ENCODE measurements at regions not wholly inside any gene's neighbourhood (a gene's known extent, or its start where the extent isn't known, plus 50 kb on each side); places are given as distances from the start of the nearest gene placed in this dataset.

DNA sequence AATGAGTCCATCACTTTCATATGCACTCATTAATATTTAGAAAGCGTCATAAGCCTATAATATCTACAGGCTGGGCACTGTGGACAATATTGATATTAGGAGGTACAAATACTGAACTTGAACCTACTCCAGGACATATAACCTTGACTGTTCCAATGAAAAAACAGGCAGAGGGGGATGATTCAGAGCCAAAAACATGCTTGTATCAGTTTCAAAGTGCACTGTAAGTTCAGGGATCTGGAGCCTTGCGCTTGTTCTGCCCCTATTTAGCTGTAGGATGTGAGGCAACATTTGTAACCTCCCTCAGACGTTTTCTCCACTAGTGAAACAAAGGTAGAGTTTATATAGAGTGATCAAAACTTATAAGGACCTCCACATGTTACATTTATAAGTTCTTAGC, 246.1 kb upstream of the GYPC start:
- Histone ChIP-seq H3K27ac (ENCODE audit: insufficient read depth, low read length, poor library complexity, severe bottlenecking) (no peak overlapping the region), H3K36me3 (ENCODE audit: control insufficient read depth, insufficient read depth, low read length) (no peaks in the 10 kb centered on the region), H3K4me1 (ENCODE audit: control insufficient read depth, insufficient read depth, low read length, poor library complexity, severe bottlenecking) (no peaks in the 10 kb centered on the region), H3K9me3 (ENCODE audit: control insufficient read depth in 2 of 2, low read length in 2 of 2) (no peaks in the 10 kb centered on the region), H3K4me3 (ENCODE audit: low read depth, low read length) (no peak overlapping the region), H3K27me3 (ENCODE audit: control insufficient read depth, insufficient read depth, low read length) (no peaks in the 10 kb centered on the region)
- Mint-ChIP-seq H3K4me3 (no peak overlapping the region), H3K9me3 (peaks cover 0 to 4% (median 0%) of the 10 kb centered on the region in 7 donors), H3K27me3 (peaks cover 4% of the 10 kb centered on the region), H3K36me3 (no peaks in the 10 kb centered on the region), H3K27ac (no peak overlapping the region), H3K4me1 (peaks cover 0 to 11% (median 5%) of the 10 kb centered on the region in 4 donors)
- ATAC-seq (ENCODE audit: low read depth in 2 of 2) (no peak), DNase-seq (no peak)

DNA sequence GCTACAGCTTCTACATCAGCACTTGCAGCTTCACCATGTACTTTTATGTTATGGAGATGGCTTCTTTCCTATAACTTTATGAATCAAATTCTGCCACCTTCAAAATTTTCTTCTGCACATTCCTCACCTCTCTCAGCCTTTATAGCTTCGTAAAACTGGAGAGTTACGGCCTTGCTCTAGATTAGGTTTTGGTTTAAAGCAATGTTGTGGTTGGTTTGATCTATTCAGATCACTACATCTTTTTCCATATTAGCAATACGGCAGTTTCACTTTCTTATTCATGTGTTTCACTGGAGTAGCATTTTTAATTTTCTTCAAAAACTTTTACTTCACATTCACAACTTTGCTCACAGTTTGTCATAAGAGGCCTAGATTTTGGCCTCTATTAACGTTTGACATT, 242.9 kb upstream of the GYPC start:
- Mint-ChIP-seq H3K36me3 (no peaks in the 10 kb centered on the region), H3K4me3 (no peak overlapping the region), H3K9me3 (peaks cover 0 to 2% (median 0%) of the 10 kb centered on the region in 7 donors), H3K27me3 (no peaks in the 10 kb centered on the region), H3K4me1 (peaks cover 0 to 11% (median 5%) of the 10 kb centered on the region in 4 donors), H3K27ac (no peak overlapping the region)
- Histone ChIP-seq H3K4me3 (ENCODE audit: low read depth, low read length) (no peak overlapping the region), H3K4me1 (ENCODE audit: control insufficient read depth, insufficient read depth, low read length, poor library complexity, severe bottlenecking) (no peaks in the 10 kb centered on the region), H3K27me3 (ENCODE audit: control insufficient read depth, insufficient read depth, low read length) (no peaks in the 10 kb centered on the region), H3K36me3 (ENCODE audit: control insufficient read depth, insufficient read depth, low read length) (no peaks in the 10 kb centered on the region), H3K27ac (ENCODE audit: insufficient read depth, low read length, poor library complexity, severe bottlenecking) (no peak overlapping the region), H3K9me3 (ENCODE audit: control insufficient read depth in 2 of 2, low read length in 2 of 2) (no peaks in the 10 kb centered on the region)
- no peak for ATAC-seq (ENCODE audit: low read depth in 2 of 2)
- peak in 1 of 3 donors; percentile 39 for DNase-seq

DNA sequence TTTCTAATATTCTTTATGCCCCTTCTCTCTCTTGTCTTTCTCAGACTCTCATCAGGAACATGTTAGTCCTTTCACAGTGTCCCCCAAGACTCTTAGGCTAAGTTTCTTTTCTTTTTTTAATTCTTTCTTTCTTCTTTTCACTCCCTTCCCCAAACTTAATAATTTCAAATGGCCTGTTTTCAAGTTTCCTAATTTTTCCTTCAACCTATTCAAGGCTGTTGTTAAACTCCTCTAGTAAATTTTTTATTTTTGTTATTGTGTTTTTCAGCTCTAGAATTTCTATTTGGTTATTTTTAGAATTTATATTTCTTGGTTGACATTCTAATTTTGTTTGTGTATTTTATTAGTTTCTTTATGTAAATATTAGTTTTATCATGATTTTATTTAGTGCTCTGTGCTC, 236.6 kb upstream of the GYPC start:
- peaks cover 0 to 4% of the 10 kb centered on the region in 2 experiments for H3K9me3 ChIP-seq (ENCODE audit: control insufficient read depth in 2 of 2, low read length in 2 of 2)
- Mint-ChIP-seq H3K27ac (no peak overlapping the region), H3K9me3 (peaks cover 3 to 13% (median 10%) of the 10 kb centered on the region in 7 donors), H3K36me3 (no peaks in the 10 kb centered on the region), H3K4me1 (peaks cover 0 to 5% (median 0%) of the 10 kb centered on the region in 4 donors), H3K4me3 (no peak overlapping the region), H3K27me3 (no peaks in the 10 kb centered on the region)
- no peaks in the 10 kb centered on the region for H3K27me3 ChIP-seq (ENCODE audit: control insufficient read depth, insufficient read depth, low read length)
- no peak for ATAC-seq (ENCODE audit: low read depth in 2 of 2)
- H3K4me3 ChIP-seq (ENCODE audit: low read depth, low read length) = no peak overlapping the region
- no peaks in the 10 kb centered on the region for H3K4me1 ChIP-seq (ENCODE audit: control insufficient read depth, insufficient read depth, low read length, poor library complexity, severe bottlenecking)
- no peaks in the 10 kb centered on the region for H3K36me3 ChIP-seq (ENCODE audit: control insufficient read depth, insufficient read depth, low read length)
- no peak overlapping the region for H3K27ac ChIP-seq (ENCODE audit: insufficient read depth, low read length, poor library complexity, severe bottlenecking)
- DNase-seq = no peak

DNA sequence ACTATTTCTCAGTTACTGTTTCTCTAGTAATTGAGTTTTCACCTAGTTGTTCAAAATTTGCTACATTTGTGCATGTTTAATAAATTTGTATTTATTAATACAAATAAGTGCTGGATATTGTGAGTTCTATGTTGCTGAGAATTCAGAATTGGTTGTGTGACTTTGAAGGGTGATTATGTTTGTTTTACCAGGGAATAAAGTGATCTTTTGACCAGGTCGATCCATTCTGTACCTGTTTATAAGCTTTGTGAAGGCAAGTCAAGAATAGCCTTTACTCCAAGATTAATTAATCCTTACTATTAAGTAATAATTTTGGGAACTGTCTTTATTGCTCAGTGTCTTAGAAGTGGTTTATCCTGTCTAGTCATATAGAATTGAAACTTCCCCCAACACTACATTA, 230.0 kb upstream of the GYPC start:
- H3K4me1 ChIP-seq (ENCODE audit: control insufficient read depth, insufficient read depth, low read length, poor library complexity, severe bottlenecking) = no peaks in the 10 kb centered on the region
- Mint-ChIP-seq H3K4me1 (peaks cover 0 to 5% (median 0%) of the 10 kb centered on the region in 4 donors), H3K4me3 (no peak overlapping the region), H3K36me3 (no peaks in the 10 kb centered on the region), H3K27ac (no peak overlapping the region), H3K9me3 (peaks cover 0 to 6% (median 4%) of the 10 kb centered on the region in 7 donors), H3K27me3 (no peaks in the 10 kb centered on the region)
- ATAC-seq (ENCODE audit: low read depth in 2 of 2) (no peak), DNase-seq (no peak)
- no peaks in the 10 kb centered on the region for H3K36me3 ChIP-seq (ENCODE audit: control insufficient read depth, insufficient read depth, low read length)
- H3K4me3 ChIP-seq (ENCODE audit: low read depth, low read length) = no peak overlapping the region
- no peak overlapping the region for H3K27ac ChIP-seq (ENCODE audit: insufficient read depth, low read length, poor library complexity, severe bottlenecking)
- H3K27me3 ChIP-seq (ENCODE audit: control insufficient read depth, insufficient read depth, low read length) = no peaks in the 10 kb centered on the region
- H3K9me3 ChIP-seq (ENCODE audit: control insufficient read depth in 2 of 2, low read length in 2 of 2) = no peaks in the 10 kb centered on the region

DNA sequence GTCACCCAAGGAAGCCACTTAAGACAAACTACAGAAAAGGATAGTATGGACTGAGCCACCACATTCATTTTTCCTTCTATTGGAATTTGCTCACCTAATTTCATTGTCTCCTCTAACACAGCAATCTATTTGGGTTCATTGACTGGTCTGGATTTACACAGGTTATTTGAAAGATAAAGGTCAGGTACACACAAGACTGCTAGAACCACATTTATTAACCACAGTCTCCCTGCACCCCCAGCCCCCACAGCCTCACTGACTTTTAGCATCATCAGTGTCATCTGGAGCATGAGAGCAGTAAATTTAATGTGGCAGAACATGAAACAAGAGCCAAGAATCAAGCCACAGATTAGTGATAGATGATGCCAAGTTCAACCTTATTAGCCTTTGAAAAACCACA, 226.9 kb upstream of the GYPC start:
- DNase-seq (no peak), ATAC-seq (ENCODE audit: low read depth in 2 of 2) (no peak)
- Histone ChIP-seq H3K9me3 (ENCODE audit: control insufficient read depth in 2 of 2, low read length in 2 of 2) (no peaks in the 10 kb centered on the region), H3K36me3 (ENCODE audit: control insufficient read depth, insufficient read depth, low read length) (no peaks in the 10 kb centered on the region), H3K4me3 (ENCODE audit: low read depth, low read length) (no peak overlapping the region), H3K27ac (ENCODE audit: insufficient read depth, low read length, poor library complexity, severe bottlenecking) (no peak overlapping the region), H3K4me1 (ENCODE audit: control insufficient read depth, insufficient read depth, low read length, poor library complexity, severe bottlenecking) (no peaks in the 10 kb centered on the region), H3K27me3 (ENCODE audit: control insufficient read depth, insufficient read depth, low read length) (no peaks in the 10 kb centered on the region)
- Mint-ChIP-seq H3K27me3 (no peaks in the 10 kb centered on the region), H3K9me3 (peaks cover 0 to 2% (median 0%) of the 10 kb centered on the region in 7 donors), H3K4me3 (no peak overlapping the region), H3K27ac (no peak overlapping the region), H3K4me1 (no peaks in the 10 kb centered on the region), H3K36me3 (no peaks in the 10 kb centered on the region)

DNA sequence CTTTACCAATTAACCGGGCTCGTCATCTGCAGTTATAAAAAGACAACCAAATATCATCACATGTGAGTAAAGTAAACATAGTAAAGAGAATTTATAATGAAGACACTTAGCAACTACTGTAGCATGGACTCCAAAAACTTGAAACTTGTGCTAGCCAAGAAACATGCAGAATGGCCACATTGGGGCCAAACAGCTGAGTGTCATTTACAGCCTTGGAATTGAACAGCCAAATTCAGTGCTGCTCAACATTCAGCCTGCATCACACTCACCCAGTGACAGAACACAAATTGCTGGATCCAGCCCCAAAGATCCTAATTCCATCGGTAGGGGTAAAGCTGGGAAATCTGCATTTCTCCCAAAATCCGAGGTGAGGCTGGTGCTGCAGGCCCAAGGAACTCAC, 224.8 kb upstream of the GYPC start:
- H3K27ac Mint-ChIP-seq = no peak overlapping the region
- no peaks in the 10 kb centered on the region for H3K9me3 ChIP-seq (ENCODE audit: control insufficient read depth in 2 of 2, low read length in 2 of 2)
- DNase-seq = no peak
- H3K4me3 Mint-ChIP-seq = no peak overlapping the region
- no peaks in the 10 kb centered on the region for H3K27me3 Mint-ChIP-seq
- H3K4me1 Mint-ChIP-seq = no peaks in the 10 kb centered on the region
- H3K27me3 ChIP-seq (ENCODE audit: control insufficient read depth, insufficient read depth, low read length) = no peaks in the 10 kb centered on the region
- H3K27ac ChIP-seq (ENCODE audit: insufficient read depth, low read length, poor library complexity, severe bottlenecking) = no peak overlapping the region
- peaks cover 0 to 2% (median 0%) of the 10 kb centered on the region in 7 donors for H3K9me3 Mint-ChIP-seq
- ATAC-seq (ENCODE audit: low read depth in 2 of 2) = no peak
- no peaks in the 10 kb centered on the region for H3K36me3 Mint-ChIP-seq
- H3K36me3 ChIP-seq (ENCODE audit: control insufficient read depth, insufficient read depth, low read length) = no peaks in the 10 kb centered on the region
- no peaks in the 10 kb centered on the region for H3K4me1 ChIP-seq (ENCODE audit: control insufficient read depth, insufficient read depth, low read length, poor library complexity, severe bottlenecking)
- no peak overlapping the region for H3K4me3 ChIP-seq (ENCODE audit: low read depth, low read length)

DNA sequence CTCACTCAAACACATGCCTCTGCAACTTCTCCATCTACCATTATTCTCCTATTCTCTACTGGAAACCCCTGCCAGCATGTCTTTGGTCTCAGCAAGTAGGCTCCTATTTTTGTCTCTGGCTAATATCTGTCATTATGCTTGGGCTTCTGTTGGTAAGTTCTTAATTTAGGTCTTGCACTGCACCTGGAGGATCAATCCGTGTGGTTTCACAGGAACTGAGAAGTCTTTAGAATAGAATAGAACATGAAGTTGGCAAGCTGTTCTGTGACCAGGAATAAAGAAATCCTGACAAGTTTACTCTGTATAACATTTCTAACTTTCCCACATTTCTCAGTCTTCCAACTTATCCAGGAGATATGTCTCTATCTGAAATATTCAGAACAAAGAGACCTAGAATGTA, 219.5 kb upstream of the GYPC start:
- no peak for DNase-seq
- no peak for ATAC-seq (ENCODE audit: low read depth in 2 of 2)
- no peak overlapping the region for H3K27ac ChIP-seq (ENCODE audit: insufficient read depth, low read length, poor library complexity, severe bottlenecking)
- Mint-ChIP-seq H3K4me1 (no peaks in the 10 kb centered on the region), H3K9me3 (peaks cover 0 to 1% (median 0%) of the 10 kb centered on the region in 7 donors), H3K27ac (no peak overlapping the region), H3K36me3 (no peaks in the 10 kb centered on the region), H3K27me3 (no peaks in the 10 kb centered on the region), H3K4me3 (no peak overlapping the region)
- no peak overlapping the region for H3K4me3 ChIP-seq (ENCODE audit: low read depth, low read length)
- H3K4me1 ChIP-seq (ENCODE audit: control insufficient read depth, insufficient read depth, low read length, poor library complexity, severe bottlenecking) = no peaks in the 10 kb centered on the region
- H3K9me3 ChIP-seq (ENCODE audit: control insufficient read depth in 2 of 2, low read length in 2 of 2) = no peaks in the 10 kb centered on the region
- H3K36me3 ChIP-seq (ENCODE audit: control insufficient read depth, insufficient read depth, low read length) = no peaks in the 10 kb centered on the region
- no peaks in the 10 kb centered on the region for H3K27me3 ChIP-seq (ENCODE audit: control insufficient read depth, insufficient read depth, low read length)

DNA sequence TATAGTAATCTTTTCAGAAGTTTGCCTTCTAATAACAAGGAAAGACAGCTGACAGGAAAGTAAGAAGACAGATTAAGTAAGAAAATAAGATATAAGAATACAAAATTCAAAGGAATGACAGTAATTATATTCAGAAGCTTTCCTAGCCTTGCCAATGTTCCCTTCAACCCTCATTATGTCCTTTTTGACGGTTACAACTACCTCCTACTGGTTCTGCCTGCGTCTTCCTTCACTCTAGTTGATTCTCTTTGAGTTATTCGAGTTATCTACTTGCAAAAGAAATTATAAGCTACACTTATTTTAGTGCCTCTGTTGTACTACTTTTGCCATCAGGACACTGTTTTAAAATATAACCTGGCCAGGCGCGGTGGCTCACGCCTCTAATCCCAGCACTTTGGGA, 218.9 kb upstream of the GYPC start:
- H3K36me3 ChIP-seq (ENCODE audit: control insufficient read depth, insufficient read depth, low read length) = no peaks in the 10 kb centered on the region
- Mint-ChIP-seq H3K27ac (no peak overlapping the region), H3K4me3 (no peak overlapping the region), H3K27me3 (peaks cover 2% of the 10 kb centered on the region), H3K9me3 (peaks cover 0 to 1% (median 0%) of the 10 kb centered on the region in 7 donors), H3K4me1 (no peaks in the 10 kb centered on the region), H3K36me3 (no peaks in the 10 kb centered on the region)
- no peaks in the 10 kb centered on the region for H3K9me3 ChIP-seq (ENCODE audit: control insufficient read depth in 2 of 2, low read length in 2 of 2)
- DNase-seq (no peak), ATAC-seq (ENCODE audit: low read depth in 2 of 2) (no peak)
- no peak overlapping the region for H3K4me3 ChIP-seq (ENCODE audit: low read depth, low read length)
- no peaks in the 10 kb centered on the region for H3K27me3 ChIP-seq (ENCODE audit: control insufficient read depth, insufficient read depth, low read length)
- no peak overlapping the region for H3K27ac ChIP-seq (ENCODE audit: insufficient read depth, low read length, poor library complexity, severe bottlenecking)
- H3K4me1 ChIP-seq (ENCODE audit: control insufficient read depth, insufficient read depth, low read length, poor library complexity, severe bottlenecking) = no peaks in the 10 kb centered on the region
